Esophagus muscularis mucosa (tissue), 3 donors: ENCODE measurements at regions not wholly inside any gene's neighbourhood (a gene's known extent, or its start where the extent isn't known, plus 50 kb on each side); places are given as distances from the start of the nearest gene placed in this dataset.

ENCODE experiments used
- CTCF ChIP-seq, 3 experiments: fragments of 200-600 bp in 2 of 3; fragments of 450-650 bp in 1 of 3; sonication (generic) in 2 of 3; IDR thresholded peaks; one replicate each; pipeline ENCODE4 v1.5.1; 2017 to 2019; ENCODE audit warnings: antibody characterized with exemption in 3 of 3, mild to moderate bottlenecking in 2 of 3, moderate library complexity in 1 of 3
- POLR2A ChIP-seq: fragments of 450-650 bp; IDR thresholded peaks from one replicate; pipeline ENCODE4 v1.6.1; 2017; ENCODE audit warnings: antibody characterized with exemption, moderate library complexity, mild to moderate bottlenecking, low read depth

GRCh38 chr5:145636371-145636770 is 198.8 kb downstream of the PRELID2 start:
- no peak for TF ChIP-seq POLR2A
- TF ChIP-seq CTCF (IDR thresholded peaks at IDR 0.05): no peak
